ENCODE measurements at regions not wholly inside any gene's neighbourhood (a gene's known extent, or its start where the extent isn't known, plus 50 kb on each side); places are given as distances from the start of the nearest gene placed in this dataset.

- Histone ChIP-seq H3K27ac (ENCODE audit: low read length in 2 of 2) (peak overlapping the region; percentile 76 to 79), H3K4me3 (ENCODE audit: control extremely low read depth in 1 of 5, extremely low read depth in 1 of 5, insufficient read depth in 1 of 5, low read depth in 2 of 5, low read length in 4 of 5) (peak overlapping the region; percentile 60 to 86 (median 75)), H3K9ac (ENCODE audit: low read length) (peak overlapping the region; percentile 79), H3K9me3 (ENCODE audit: control extremely low read depth in 1 of 3, control insufficient read depth in 2 of 3, insufficient read depth in 1 of 3, low read length in 2 of 3) (no peaks in the 10 kb centered on the region), H3K4me2 (replicated peaks; ENCODE audit: low read depth, low read length, poor library complexity, severe bottlenecking) (peak overlapping the region; percentile 73), H3K36me3 (replicated peaks in 1 of 2; ENCODE audit: control extremely low read depth in 1 of 2, control insufficient read depth in 1 of 2, extremely low read depth in 1 of 2, insufficient read depth in 2 of 2, low read length in 1 of 2) (no peaks in the 10 kb centered on the region), H3K27me3 (replicated peaks in 1 of 4; ENCODE audit: control extremely low read depth in 1 of 4, control insufficient read depth in 3 of 4, insufficient read depth in 4 of 4, low read length in 3 of 4) (no peaks in the 10 kb centered on the region), H3K4me1 (ENCODE audit: control insufficient read depth in 2 of 2, insufficient read depth in 2 of 2, low read length in 2 of 2) (peaks cover 16 to 18% of the 10 kb centered on the region in 2 donors), H4K20me1 (ENCODE audit: control insufficient read depth, insufficient read depth, low read length, poor library complexity, severe bottlenecking) (no peaks in the 10 kb centered on the region), H3K79me2 (ENCODE audit: control insufficient read depth, insufficient read depth, low read length) (no peaks in the 10 kb centered on the region), H2AFZ (ENCODE audit: insufficient read depth, low read depth, low read length, poor library complexity, severe bottlenecking) (peak overlapping the region; percentile 94)
- Mint-ChIP-seq H3K9me3 (ENCODE audit: insufficient read depth) (no peaks in the 10 kb centered on the region), H3K4me1 (peaks cover 34% of the 10 kb centered on the region), H3K4me3 (peak overlapping the region; percentile 91), H3K27me3 (no peaks in the 10 kb centered on the region), H3K27ac (peak overlapping the region; percentile 99)
- intact Hi-C loops (cut with micrococcal nuclease) = loop anchor here (1.0 to 10.0 kb wide), 3 partner anchors 145 to 1128 kb away; partner anchors contain the start of genes SNRPN and SNURF
- WGBS (ENCODE audit: insufficient coverage) = 2% methylated on average over 42 of the region's 48 CpGs
- DNase-seq (peak; percentile 94), ATAC-seq (ENCODE audit: low read depth) (peak; percentile 94)
- ChIA-PET POLR2A (no interaction called here), CTCF (interaction anchor here (1.3 kb wide), 1 partner anchor 9 kb away, joined by 4 read pairs; no protein-coding TSS in a partner anchor)
- no peak for TF ChIP-seq CTCF (IDR thresholded peaks at IDR 0.05)
- no peak for TF ChIP-seq EZH2 (IDR thresholded peaks at IDR 0.05; ENCODE audit: borderline replicate concordance, insufficient read depth, low read depth, low read length, poor library complexity, severe bottlenecking)
Observed at GRCh38 chr15:26082221-26083109, 219.3 kb upstream of the ATP10A start.

- H3K27ac ChIP-seq (ENCODE audit: low read length in 2 of 2) = peak overlapping the region; percentile 42 to 79
- peak overlapping the region; percentile 94 for H2AFZ ChIP-seq (ENCODE audit: insufficient read depth, low read depth, low read length, poor library complexity, severe bottlenecking)
- H3K4me3 ChIP-seq (ENCODE audit: control extremely low read depth in 1 of 5, extremely low read depth in 1 of 5, insufficient read depth in 1 of 5, low read depth in 2 of 5, low read length in 4 of 5) = peak overlapping the region in 4 of 5 experiments; percentile 69 to 86 (median 79)
Observed at GRCh38 chr15:26081758-26082220, 218.7 kb upstream of the ATP10A start.

More at GRCh38 chr15:26081758-26082220, 218.7 kb upstream of the ATP10A start:
- no peak for ATAC-seq (ENCODE audit: low read depth)
- intact Hi-C loops (cut with micrococcal nuclease) = loop anchor here (1.0 to 10.0 kb wide), 3 partner anchors 144 to 1127 kb away; partner anchors contain the start of genes SNRPN and SNURF
- Histone ChIP-seq H3K9ac (ENCODE audit: low read length) (peak overlapping the region; percentile 79), H3K4me2 (replicated peaks; ENCODE audit: low read depth, low read length, poor library complexity, severe bottlenecking) (peak overlapping the region; percentile 73), H3K27me3 (replicated peaks in 1 of 4; ENCODE audit: control extremely low read depth in 1 of 4, control insufficient read depth in 3 of 4, insufficient read depth in 4 of 4, low read length in 3 of 4) (no peaks in the 10 kb centered on the region), H3K9me3 (ENCODE audit: control extremely low read depth in 1 of 3, control insufficient read depth in 2 of 3, insufficient read depth in 1 of 3, low read length in 2 of 3) (no peaks in the 10 kb centered on the region), H4K20me1 (ENCODE audit: control insufficient read depth, insufficient read depth, low read length, poor library complexity, severe bottlenecking) (no peaks in the 10 kb centered on the region), H3K36me3 (replicated peaks in 1 of 2; ENCODE audit: control extremely low read depth in 1 of 2, control insufficient read depth in 1 of 2, extremely low read depth in 1 of 2, insufficient read depth in 2 of 2, low read length in 1 of 2) (no peaks in the 10 kb centered on the region), H3K4me1 (ENCODE audit: control insufficient read depth in 2 of 2, insufficient read depth in 2 of 2, low read length in 2 of 2) (peaks cover 16 to 18% of the 10 kb centered on the region in 2 donors), H3K79me2 (ENCODE audit: control insufficient read depth, insufficient read depth, low read length) (no peaks in the 10 kb centered on the region)
- TF ChIP-seq EZH2 (IDR thresholded peaks at IDR 0.05; ENCODE audit: borderline replicate concordance, insufficient read depth, low read depth, low read length, poor library complexity, severe bottlenecking) (no peak), CTCF (IDR thresholded peaks at IDR 0.05) (no peak)
- Mint-ChIP-seq H3K9me3 (ENCODE audit: insufficient read depth) (no peaks in the 10 kb centered on the region), H3K27ac (peak overlapping the region; percentile 99), H3K4me3 (peak overlapping the region; percentile 91), H3K27me3 (no peaks in the 10 kb centered on the region), H3K4me1 (peaks cover 34% of the 10 kb centered on the region)
- WGBS (ENCODE audit: insufficient coverage) = 33% methylated on average over 3 of the region's 10 CpGs
- DNase-seq = no peak
- CTCF ChIA-PET = interaction anchor here (1.3 kb wide), 1 partner anchor 10 kb away, joined by 4 read pairs; no protein-coding TSS in a partner anchor
- POLR2A ChIA-PET = no interaction called here
